Endothelial cell of umbilical vein (primary cell): ENCODE measurements at regions not wholly inside any gene's neighbourhood (a gene's known extent, or its start where the extent isn't known, plus 50 kb on each side); places are given as distances from the start of the nearest gene placed in this dataset.

ENCODE experiments used
- BruUV-seq: library from RNA; stranded (reverse); fragments of 400-500 nt; replicated peaks from 2 replicates; lab custom pipeline; 2021; lab: Mats Ljungman, UMichigan
- CTCF ChIA-PET: fragments of 300-600, 350-600 bp; sonication (Branson Sonifier 250); formaldehyde crosslinking; loops from one replicate; lab custom pipeline; 2021; ENCODE audit warnings: antibody characterized with exemption, inconsistent platforms; lab: Charles Lee
- POLR2A ChIA-PET: fragments of 300-600, 350-600 bp; sonication (Branson Sonifier 250); formaldehyde crosslinking; loops from one replicate; lab custom pipeline; 2021; ENCODE audit warnings: antibody characterized with exemption, inconsistent platforms; lab: Charles Lee
- DNase-seq: peaks from one replicate; pipeline ENCODE4 v3.0.0-alpha.2; 2011; ENCODE audit warnings: low read depth, low spot score
- FAIRE-seq: peaks from 2 replicates; lab custom pipeline; 2011; peaks lifted over from hg19 to GRCh38; lab: Jason Lieb, UNC
- H2AFZ ChIP-seq: 2 replicates; pipeline ENCODE4 v1.6.0; 2012; ENCODE audit warnings: low read depth, low read length, control low read depth, inconsistent platforms
- H3K27ac ChIP-seq: 2 replicates; pipeline ENCODE4 v1.5.1; 2011; ENCODE audit warnings: low read depth, mild to moderate bottlenecking, control low read depth, low read length, moderate library complexity; ENCODE audit not compliant: insufficient read depth
- H3K27me3 ChIP-seq, 2 experiments: 2 replicates each; pipeline versions ENCODE4 v1.6.0 to v1.6.1; 2011; ENCODE audit warnings: low read length in 2 of 2, mixed read lengths in 1 of 2; ENCODE audit not compliant: control insufficient read depth in 2 of 2, insufficient read depth in 2 of 2
- H3K36me3 ChIP-seq, 2 experiments: 2 replicates in 1 of 2; 3 replicates in 1 of 2; pipeline ENCODE4 v1.5.1; 2011; ENCODE audit warnings: low read length in 2 of 2, mild to moderate bottlenecking in 1 of 2, moderate library complexity in 1 of 2; ENCODE audit not compliant: control insufficient read depth in 2 of 2, insufficient read depth in 2 of 2; ENCODE audit errors: extremely low read depth in 1 of 2
- H3K4me1 ChIP-seq: 3 replicates; pipeline ENCODE4 v1.5.1; 2011; ENCODE audit warnings: mild to moderate bottlenecking, low read length; ENCODE audit not compliant: control insufficient read depth, insufficient read depth; ENCODE audit errors: extremely low read depth
- H3K4me2 ChIP-seq: 2 replicates; pipeline ENCODE4 v1.6.1; 2011; ENCODE audit warnings: low read length, control low read depth, mixed read lengths; ENCODE audit not compliant: insufficient read depth
- H3K4me3 ChIP-seq, 3 experiments: fragments of 200-600 bp in 1 of 3; sonication (generic), shearing (Covaris generic) in 1 of 3; replicated peaks in 1 of 3; 2 replicates each; pipeline ENCODE4 v1.5.1; 2011 to 2016; ENCODE audit warnings: control low read depth in 3 of 3, low read length in 3 of 3, mild to moderate bottlenecking in 2 of 3, inconsistent platforms in 1 of 3, low read depth in 1 of 3, moderate library complexity in 1 of 3; ENCODE audit not compliant: insufficient read depth in 1 of 3
- H3K79me2 ChIP-seq: 2 replicates; pipeline ENCODE4 v1.6.0; 2012; ENCODE audit warnings: low read length, inconsistent platforms; ENCODE audit not compliant: control insufficient read depth, insufficient read depth
- H3K9ac ChIP-seq: replicated peaks from 2 replicates; pipeline ENCODE3; 2011; ENCODE audit warnings: low read length, control low read depth; ENCODE audit not compliant: insufficient read depth; ENCODE audit errors: extremely low read depth
- H3K9me1 ChIP-seq: replicated peaks from 3 replicates; pipeline ENCODE4 v1.6.0; 2011; ENCODE audit warnings: mild to moderate bottlenecking, low read length; ENCODE audit not compliant: control insufficient read depth, insufficient read depth; ENCODE audit errors: extremely low read depth
- H3K9me3 ChIP-seq: replicated peaks from 2 replicates; pipeline ENCODE4 v1.5.1; 2012; ENCODE audit warnings: low read length, inconsistent platforms; ENCODE audit not compliant: control insufficient read depth, insufficient read depth
- H4K20me1 ChIP-seq: replicated peaks from 2 replicates; pipeline ENCODE3; 2011; ENCODE audit warnings: mild to moderate bottlenecking, low read length; ENCODE audit not compliant: control insufficient read depth, insufficient read depth; ENCODE audit errors: extremely low read depth
- EZH2 ChIP-seq: IDR thresholded peaks from 2 replicates; pipeline ENCODE4 v1.6.1; 2012; ENCODE audit warnings: borderline replicate concordance, low read depth, mild to moderate bottlenecking, moderate library complexity, low read length, inconsistent platforms; ENCODE audit not compliant: severe bottlenecking
- FOS ChIP-seq: IDR thresholded peaks from 2 replicates; pipeline ENCODE4 v1.6.1; 2011; ENCODE audit warnings: mild to moderate bottlenecking, low read length, moderate library complexity, borderline replicate concordance; ENCODE audit not compliant: insufficient read depth
- GATA2 ChIP-seq: IDR thresholded peaks from 2 replicates; pipeline ENCODE4 v1.7.0; 2011; ENCODE audit warnings: low read depth, mild to moderate bottlenecking, moderate library complexity, mixed read lengths, low read length; ENCODE audit not compliant: insufficient read length, insufficient read depth
- JUN ChIP-seq: IDR thresholded peaks from 2 replicates; pipeline ENCODE4 v1.6.1; 2011; ENCODE audit warnings: borderline replicate concordance, low read depth; ENCODE audit not compliant: insufficient read length, insufficient read depth
- MYC ChIP-seq: IDR thresholded peaks from one replicate; pipeline ENCODE4 v1.6.1; 2011; ENCODE audit warnings: mild to moderate bottlenecking, low read depth, low read length
- POLR2A ChIP-seq: IDR thresholded peaks from 2 replicates; pipeline ENCODE4 v1.6.1; 2012; ENCODE audit warnings: low read depth, mild to moderate bottlenecking, control low read depth, low read length
- POLR2AphosphoS5 ChIP-seq: IDR thresholded peaks from 2 replicates; pipeline ENCODE4 v1.6.1; 2012; ENCODE audit warnings: low read depth, mild to moderate bottlenecking, control low read depth, low read length, moderate library complexity; ENCODE audit not compliant: insufficient read depth
- dilution Hi-C: fragments of 300-500 bp; cut with MboI; formaldehyde crosslinking; loops from one replicate; pipeline ENCODE4 v1.15.0; 2019; ENCODE audit warnings: low sequenced_read_pairs; ENCODE audit not compliant: extremely low pct_ligation_motif_present
- intact Hi-C: fragments of 100-400 bp; cut with micrococcal nuclease; formaldehyde crosslinking; loops from one replicate; pipeline ENCODE4 v1.10.0; 2022
- TF ChIP-seq, protein P1 (sequence below), 2 donors: IDR thresholded peaks; 1 replicate in 1 of 2; 2 replicates in 1 of 2; pipeline ENCODE4 v1.5.1; 2011; ENCODE audit warnings: low read length in 2 of 2, mild to moderate bottlenecking in 2 of 2, moderate library complexity in 2 of 2, control low read depth in 1 of 2, inconsistent platforms in 1 of 2, low read depth in 1 of 2; ENCODE audit not compliant: insufficient read depth in 1 of 2; ENCODE audit errors: extremely low read depth in 1 of 2
- TF ChIP-seq, protein P2 (sequence below): IDR thresholded peaks from 2 replicates; pipeline ENCODE4 v1.6.1; 2011; ENCODE audit not compliant: insufficient read depth, insufficient read length

DNA sequence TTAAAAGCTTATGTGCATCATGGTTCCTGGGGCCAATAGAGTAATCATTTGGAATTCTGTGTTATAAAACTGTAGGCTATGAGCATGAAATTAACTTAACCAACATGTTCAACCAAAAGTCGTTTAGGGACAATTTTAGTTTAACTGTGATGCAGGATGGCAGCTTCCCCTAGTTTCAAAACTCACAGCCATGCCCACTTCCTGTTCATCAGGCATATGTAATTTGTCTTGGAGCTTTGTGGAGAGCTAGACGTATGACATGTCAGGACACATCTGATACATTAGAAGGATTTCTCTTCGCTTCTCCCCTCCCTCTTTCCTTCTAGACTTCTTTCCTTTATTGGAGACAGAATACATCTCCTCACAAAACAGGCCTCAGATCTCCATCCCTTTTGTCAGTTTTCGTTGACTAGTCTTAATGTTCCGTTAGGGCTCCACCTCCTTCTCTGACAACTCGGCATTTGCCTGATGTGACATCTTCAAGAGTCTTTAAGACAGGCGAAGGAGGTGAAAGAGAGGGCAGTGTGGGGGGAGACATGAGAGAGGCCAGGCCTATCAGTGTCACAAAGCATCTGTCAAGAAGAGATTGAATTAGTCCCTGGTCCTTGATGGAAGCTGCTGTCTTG is 176.0 kb downstream of the MSX2 start:
- CTCF ChIA-PET: no interaction called here
- H3K4me1 ChIP-seq: no peaks in the 10 kb centered on the region
- no peaks in the 10 kb centered on the region for H3K27me3 ChIP-seq
- H3K9ac ChIP-seq: no peak overlapping the region
- H3K4me2 ChIP-seq: no peak overlapping the region
- BruUV-seq: no TSS peak
- FAIRE-seq (no peak), DNase-seq (no peak)
- no peak overlapping the region for H3K4me3 ChIP-seq
- POLR2A ChIA-PET: no interaction called here
- H3K27ac ChIP-seq: no peak overlapping the region
- H2AFZ ChIP-seq: no peak overlapping the region
- no peaks in the 10 kb centered on the region for H4K20me1 ChIP-seq
- H3K36me3 ChIP-seq: no peaks in the 10 kb centered on the region
- H3K9me1 ChIP-seq: no peaks in the 10 kb centered on the region
- intact Hi-C loops (no loop called here), dilution Hi-C loops (no loop called here)
- no peak for TF ChIP-seq MYC
- TF ChIP-seq FOS: no peak
- TF ChIP-seq POLR2AphosphoS5: no peak
- TF ChIP-seq JUN: no peak
- TF ChIP-seq, protein P1, sequence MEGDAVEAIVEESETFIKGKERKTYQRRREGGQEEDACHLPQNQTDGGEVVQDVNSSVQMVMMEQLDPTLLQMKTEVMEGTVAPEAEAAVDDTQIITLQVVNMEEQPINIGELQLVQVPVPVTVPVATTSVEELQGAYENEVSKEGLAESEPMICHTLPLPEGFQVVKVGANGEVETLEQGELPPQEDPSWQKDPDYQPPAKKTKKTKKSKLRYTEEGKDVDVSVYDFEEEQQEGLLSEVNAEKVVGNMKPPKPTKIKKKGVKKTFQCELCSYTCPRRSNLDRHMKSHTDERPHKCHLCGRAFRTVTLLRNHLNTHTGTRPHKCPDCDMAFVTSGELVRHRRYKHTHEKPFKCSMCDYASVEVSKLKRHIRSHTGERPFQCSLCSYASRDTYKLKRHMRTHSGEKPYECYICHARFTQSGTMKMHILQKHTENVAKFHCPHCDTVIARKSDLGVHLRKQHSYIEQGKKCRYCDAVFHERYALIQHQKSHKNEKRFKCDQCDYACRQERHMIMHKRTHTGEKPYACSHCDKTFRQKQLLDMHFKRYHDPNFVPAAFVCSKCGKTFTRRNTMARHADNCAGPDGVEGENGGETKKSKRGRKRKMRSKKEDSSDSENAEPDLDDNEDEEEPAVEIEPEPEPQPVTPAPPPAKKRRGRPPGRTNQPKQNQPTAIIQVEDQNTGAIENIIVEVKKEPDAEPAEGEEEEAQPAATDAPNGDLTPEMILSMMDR (IDR thresholded peaks at IDR 0.05; ENCODE audit: extremely low read depth in 1 of 2, insufficient read depth in 1 of 2, low read depth in 1 of 2, low read length in 2 of 2): no peak
- TF ChIP-seq EZH2: no peak
- TF ChIP-seq, protein P2, sequence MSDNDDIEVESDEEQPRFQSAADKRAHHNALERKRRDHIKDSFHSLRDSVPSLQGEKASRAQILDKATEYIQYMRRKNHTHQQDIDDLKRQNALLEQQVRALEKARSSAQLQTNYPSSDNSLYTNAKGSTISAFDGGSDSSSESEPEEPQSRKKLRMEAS: no peak
- TF ChIP-seq GATA2: no peak
- TF ChIP-seq POLR2A: no peak
- H3K79me2 ChIP-seq: no peaks in the 10 kb centered on the region
- peaks cover 4% of the 10 kb centered on the region for H3K9me3 ChIP-seq
